ENCODE measurements at regions not wholly inside any gene's neighbourhood (a gene's known extent, or its start where the extent isn't known, plus 50 kb on each side); places are given as distances from the start of the nearest gene placed in this dataset.

GRCh38 chr5:135189024-135189423 is 155.0 kb upstream of the PITX1 start:
- H3K4me1 ChIP-seq (ENCODE audit: low read length), result no peaks in the 10 kb centered on the region
- H3K79me2 ChIP-seq (ENCODE audit: low read length), result no peaks in the 10 kb centered on the region
- H3K27ac ChIP-seq (ENCODE audit: low read length), result no peak overlapping the region
- DNase-seq, result no peak
- H3K4me2 ChIP-seq (ENCODE audit: low read depth, low read length), result no peak overlapping the region
- H3K27me3 ChIP-seq (replicated peaks; ENCODE audit: insufficient read depth, low read length), result 0 out of 2 replicates have a peak, but pooled peaks cover 6% of the 10 kb centered on the region
- no peaks in the 10 kb centered on the region for H3K36me3 ChIP-seq (replicated peaks; ENCODE audit: insufficient read depth, low read length)
- H3K9me2 ChIP-seq (replicated peaks; ENCODE audit: insufficient read depth, low read length), result no peaks in the 10 kb centered on the region
- H3K4me3 ChIP-seq (ENCODE audit: low read length), result no peak overlapping the region
- no peaks in the 10 kb centered on the region for H3K9me3 ChIP-seq (replicated peaks; ENCODE audit: insufficient read depth, low read length)
- no peaks in the 10 kb centered on the region for H3F3A ChIP-seq (ENCODE audit: insufficient read depth, low read length)
- no peaks in the 10 kb centered on the region for H4K20me1 ChIP-seq (ENCODE audit: insufficient read depth, low read length)
- H2AFZ ChIP-seq (ENCODE audit: low read length), result no peak overlapping the region
- no peak overlapping the region for H3K9ac ChIP-seq (ENCODE audit: low read length)
- TF ChIP-seq, protein P1, sequence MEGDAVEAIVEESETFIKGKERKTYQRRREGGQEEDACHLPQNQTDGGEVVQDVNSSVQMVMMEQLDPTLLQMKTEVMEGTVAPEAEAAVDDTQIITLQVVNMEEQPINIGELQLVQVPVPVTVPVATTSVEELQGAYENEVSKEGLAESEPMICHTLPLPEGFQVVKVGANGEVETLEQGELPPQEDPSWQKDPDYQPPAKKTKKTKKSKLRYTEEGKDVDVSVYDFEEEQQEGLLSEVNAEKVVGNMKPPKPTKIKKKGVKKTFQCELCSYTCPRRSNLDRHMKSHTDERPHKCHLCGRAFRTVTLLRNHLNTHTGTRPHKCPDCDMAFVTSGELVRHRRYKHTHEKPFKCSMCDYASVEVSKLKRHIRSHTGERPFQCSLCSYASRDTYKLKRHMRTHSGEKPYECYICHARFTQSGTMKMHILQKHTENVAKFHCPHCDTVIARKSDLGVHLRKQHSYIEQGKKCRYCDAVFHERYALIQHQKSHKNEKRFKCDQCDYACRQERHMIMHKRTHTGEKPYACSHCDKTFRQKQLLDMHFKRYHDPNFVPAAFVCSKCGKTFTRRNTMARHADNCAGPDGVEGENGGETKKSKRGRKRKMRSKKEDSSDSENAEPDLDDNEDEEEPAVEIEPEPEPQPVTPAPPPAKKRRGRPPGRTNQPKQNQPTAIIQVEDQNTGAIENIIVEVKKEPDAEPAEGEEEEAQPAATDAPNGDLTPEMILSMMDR (IDR thresholded peaks at IDR 0.05; ENCODE audit: low read length), result no peak
- no peak for TF ChIP-seq EZH2 (optimal IDR thresholded peaks at IDR 0.05; ENCODE audit: low read depth, low read length)
- no peak for TF ChIP-seq EZH2phosphoT487 (IDR thresholded peaks at IDR 0.05; ENCODE audit: low read length)

DNA sequence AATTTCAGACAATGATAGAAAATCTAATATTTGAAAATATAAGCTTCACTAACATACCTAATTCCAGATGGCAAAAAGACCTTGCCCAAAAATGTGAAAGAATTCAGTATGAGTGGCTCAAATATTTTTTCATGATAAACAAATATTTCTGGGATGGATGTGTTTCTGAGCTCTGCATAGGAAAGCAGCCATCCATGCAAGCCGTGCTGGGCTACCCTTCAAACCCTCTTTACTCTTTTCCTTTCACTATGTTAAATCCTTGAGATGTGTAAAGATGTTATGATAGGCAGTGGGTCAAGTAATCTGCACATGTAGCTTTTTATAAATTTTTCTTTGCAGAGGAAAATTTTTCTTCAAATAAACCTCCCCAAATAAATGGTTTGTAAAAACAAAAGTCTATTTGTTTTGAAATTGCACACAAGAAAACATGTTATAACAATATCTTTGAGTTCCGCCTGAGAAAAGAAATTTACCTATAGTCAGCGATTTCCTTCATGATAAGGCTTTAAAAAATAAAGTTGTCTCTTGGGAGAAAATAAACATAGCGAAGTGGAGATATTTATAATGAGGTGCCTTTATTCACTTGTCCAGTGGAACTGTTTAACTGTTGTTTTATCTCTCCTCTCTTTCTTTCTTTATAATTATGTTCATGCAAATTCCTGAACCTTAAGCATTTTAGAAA is 154.3 kb upstream of the PITX1 start:
- H3K4me1 ChIP-seq (ENCODE audit: low read length), result no peaks in the 10 kb centered on the region
- H3K27ac ChIP-seq (ENCODE audit: low read length), result no peak overlapping the region
- no peak overlapping the region for H3K9ac ChIP-seq (ENCODE audit: low read length)
- no peaks in the 10 kb centered on the region for H4K20me1 ChIP-seq (ENCODE audit: insufficient read depth, low read length)
- H3K79me2 ChIP-seq (ENCODE audit: low read length), result no peaks in the 10 kb centered on the region
- no peaks in the 10 kb centered on the region for H3K9me3 ChIP-seq (replicated peaks; ENCODE audit: insufficient read depth, low read length)
- no peaks in the 10 kb centered on the region for H3F3A ChIP-seq (ENCODE audit: insufficient read depth, low read length)
- TF ChIP-seq EZH2 (optimal IDR thresholded peaks at IDR 0.05; ENCODE audit: low read depth, low read length) (no peak), EZH2phosphoT487 (IDR thresholded peaks at IDR 0.05; ENCODE audit: low read length) (no peak)
- TF ChIP-seq, protein P1 (IDR thresholded peaks at IDR 0.05; ENCODE audit: low read length), result no peak
- H3K36me3 ChIP-seq (replicated peaks; ENCODE audit: insufficient read depth, low read length), result no peaks in the 10 kb centered on the region
- H3K4me2 ChIP-seq (ENCODE audit: low read depth, low read length), result no peak overlapping the region
- no peak for DNase-seq
- 0 out of 2 replicates have a peak, but pooled peaks cover 6% of the 10 kb centered on the region for H3K27me3 ChIP-seq (replicated peaks; ENCODE audit: insufficient read depth, low read length)
- H3K4me3 ChIP-seq (ENCODE audit: low read length), result no peak overlapping the region
- H2AFZ ChIP-seq (ENCODE audit: low read length), result no peak overlapping the region
- no peaks in the 10 kb centered on the region for H3K9me2 ChIP-seq (replicated peaks; ENCODE audit: insufficient read depth, low read length)

GRCh38 chr5:135186662-135187522 is 152.9 kb upstream of the PITX1 start:
- Histone ChIP-seq H3K36me3 (replicated peaks; ENCODE audit: insufficient read depth, low read length) (no peaks in the 10 kb centered on the region), H4K20me1 (ENCODE audit: insufficient read depth, low read length) (no peaks in the 10 kb centered on the region), H3K27ac (ENCODE audit: low read length) (no peak overlapping the region), H3F3A (ENCODE audit: insufficient read depth, low read length) (no peaks in the 10 kb centered on the region), H3K9me3 (replicated peaks; ENCODE audit: insufficient read depth, low read length) (no peaks in the 10 kb centered on the region), H3K4me1 (ENCODE audit: low read length) (no peaks in the 10 kb centered on the region), H3K4me3 (ENCODE audit: low read length) (no peak overlapping the region), H3K27me3 (replicated peaks; ENCODE audit: insufficient read depth, low read length) (0 out of 2 replicates have a peak, but pooled peaks cover 6% of the 10 kb centered on the region), H2AFZ (ENCODE audit: low read length) (no peak overlapping the region), H3K9me2 (replicated peaks; ENCODE audit: insufficient read depth, low read length) (no peaks in the 10 kb centered on the region), H3K79me2 (ENCODE audit: low read length) (no peaks in the 10 kb centered on the region), H3K9ac (ENCODE audit: low read length) (no peak overlapping the region), H3K4me2 (ENCODE audit: low read depth, low read length) (no peak overlapping the region)
- no peak for TF ChIP-seq EZH2 (optimal IDR thresholded peaks at IDR 0.05; ENCODE audit: low read depth, low read length)
- TF ChIP-seq, protein P1 (IDR thresholded peaks at IDR 0.05; ENCODE audit: low read length), result no peak
- TF ChIP-seq EZH2phosphoT487 (IDR thresholded peaks at IDR 0.05; ENCODE audit: low read length), result no peak
- DNase-seq, result no peak
